ENCODE measurements at regions not wholly inside any gene's neighbourhood (a gene's known extent, or its start where the extent isn't known, plus 50 kb on each side); places are given as distances from the start of the nearest gene placed in this dataset.

DNA sequence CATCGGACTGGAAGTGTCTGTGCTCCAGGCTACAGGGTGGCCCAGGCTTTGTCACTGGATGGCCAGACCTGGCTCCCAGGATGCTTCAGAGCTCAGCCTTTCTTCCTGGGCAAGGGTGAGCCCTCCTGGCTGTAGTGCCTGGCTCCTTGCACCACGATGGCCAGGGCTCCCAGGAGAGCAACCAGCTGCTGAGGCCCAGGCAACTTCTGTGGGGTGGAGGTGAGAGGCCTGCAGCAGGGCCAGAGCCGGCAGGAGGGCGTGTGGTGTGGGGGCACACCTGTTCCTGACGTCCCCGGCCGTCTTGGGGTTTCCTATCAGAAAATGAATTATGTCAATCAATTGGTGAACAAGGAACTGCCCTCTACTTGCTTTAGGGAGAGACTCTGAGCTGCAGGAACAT, 82.1 kb downstream of the DHCR7 start:
- no peak for DNase-seq (ENCODE audit: low spot score in 2 of 2)
- TF ChIP-seq, protein P1, sequence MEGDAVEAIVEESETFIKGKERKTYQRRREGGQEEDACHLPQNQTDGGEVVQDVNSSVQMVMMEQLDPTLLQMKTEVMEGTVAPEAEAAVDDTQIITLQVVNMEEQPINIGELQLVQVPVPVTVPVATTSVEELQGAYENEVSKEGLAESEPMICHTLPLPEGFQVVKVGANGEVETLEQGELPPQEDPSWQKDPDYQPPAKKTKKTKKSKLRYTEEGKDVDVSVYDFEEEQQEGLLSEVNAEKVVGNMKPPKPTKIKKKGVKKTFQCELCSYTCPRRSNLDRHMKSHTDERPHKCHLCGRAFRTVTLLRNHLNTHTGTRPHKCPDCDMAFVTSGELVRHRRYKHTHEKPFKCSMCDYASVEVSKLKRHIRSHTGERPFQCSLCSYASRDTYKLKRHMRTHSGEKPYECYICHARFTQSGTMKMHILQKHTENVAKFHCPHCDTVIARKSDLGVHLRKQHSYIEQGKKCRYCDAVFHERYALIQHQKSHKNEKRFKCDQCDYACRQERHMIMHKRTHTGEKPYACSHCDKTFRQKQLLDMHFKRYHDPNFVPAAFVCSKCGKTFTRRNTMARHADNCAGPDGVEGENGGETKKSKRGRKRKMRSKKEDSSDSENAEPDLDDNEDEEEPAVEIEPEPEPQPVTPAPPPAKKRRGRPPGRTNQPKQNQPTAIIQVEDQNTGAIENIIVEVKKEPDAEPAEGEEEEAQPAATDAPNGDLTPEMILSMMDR (IDR thresholded peaks at IDR 0.05) = no peak
- no peak for TF ChIP-seq POLR2A (IDR thresholded peaks at IDR 0.05)
- intact Hi-C loops (cut with DNase I; ENCODE audit: low total_unique reads) = no loop called here
- no peak overlapping the region for H3K4me3 ChIP-seq (ENCODE audit: low read depth, poor library complexity, severe bottlenecking)
- 63 to 79% methylated on average over 4 to 7 of the region's 7 CpGs for WGBS, 2 donors

DNA sequence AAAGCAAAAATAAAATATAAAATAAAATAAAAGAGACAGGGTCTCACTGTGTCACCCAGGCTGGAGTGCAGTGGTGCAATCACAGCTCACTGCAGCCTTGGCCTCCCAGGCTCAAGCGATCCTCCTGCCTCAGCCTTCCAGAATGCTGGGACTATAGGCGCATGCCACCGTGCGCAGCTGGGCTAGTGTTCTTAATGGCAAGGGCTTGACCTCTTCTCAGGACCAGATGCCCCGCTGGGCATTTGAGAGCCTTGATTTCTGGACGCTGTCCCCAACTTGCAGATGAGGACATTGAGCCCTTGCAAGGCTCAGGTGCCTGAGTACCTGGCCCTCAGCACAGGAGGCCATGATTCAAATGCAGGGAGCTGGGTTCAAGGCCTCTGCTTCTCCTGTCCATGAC, 82.6 kb downstream of the DHCR7 start:
- WGBS, 2 donors = 87 to 88% methylated on average over 6 of the region's 6 CpGs
- no peak for DNase-seq (ENCODE audit: low spot score in 2 of 2)
- TF ChIP-seq, protein P1 (IDR thresholded peaks at IDR 0.05) = no peak
- TF ChIP-seq POLR2A (IDR thresholded peaks at IDR 0.05) = no peak
- no peak overlapping the region for H3K4me3 ChIP-seq (ENCODE audit: low read depth, poor library complexity, severe bottlenecking)
- intact Hi-C loops (cut with DNase I; ENCODE audit: low total_unique reads) = no loop called here

DNA sequence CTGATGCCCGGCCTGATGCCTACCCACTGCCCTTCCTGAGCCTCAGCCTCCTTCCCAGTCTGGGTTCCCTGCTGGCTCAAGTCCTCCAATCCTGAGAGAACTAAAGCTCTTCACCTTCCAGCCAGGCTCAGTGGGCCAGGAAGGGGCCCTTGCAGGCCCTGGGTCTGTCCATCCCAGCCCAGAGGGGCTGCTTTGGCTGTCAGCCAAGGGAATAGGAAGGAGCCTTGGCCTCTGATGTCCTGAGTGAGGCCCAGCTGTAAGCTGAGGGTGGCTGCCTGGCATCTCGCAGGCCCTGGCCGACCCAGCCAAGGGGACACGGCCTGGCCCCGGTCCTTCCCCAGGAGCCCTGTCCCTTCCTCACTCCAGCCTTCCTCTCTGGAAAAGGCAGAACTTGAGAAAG, 83.4 kb downstream of the DHCR7 start:
- intact Hi-C loops (cut with DNase I; ENCODE audit: low total_unique reads) = no loop called here
- no peak for TF ChIP-seq POLR2A (IDR thresholded peaks at IDR 0.05)
- TF ChIP-seq, protein P1 (IDR thresholded peaks at IDR 0.05) = no peak
- 89 to 98% methylated on average over 5 of the region's 5 CpGs for WGBS, 2 donors
- DNase-seq (ENCODE audit: low spot score in 2 of 2) = no peak
- H3K4me3 ChIP-seq (ENCODE audit: low read depth, poor library complexity, severe bottlenecking) = no peak overlapping the region

DNA sequence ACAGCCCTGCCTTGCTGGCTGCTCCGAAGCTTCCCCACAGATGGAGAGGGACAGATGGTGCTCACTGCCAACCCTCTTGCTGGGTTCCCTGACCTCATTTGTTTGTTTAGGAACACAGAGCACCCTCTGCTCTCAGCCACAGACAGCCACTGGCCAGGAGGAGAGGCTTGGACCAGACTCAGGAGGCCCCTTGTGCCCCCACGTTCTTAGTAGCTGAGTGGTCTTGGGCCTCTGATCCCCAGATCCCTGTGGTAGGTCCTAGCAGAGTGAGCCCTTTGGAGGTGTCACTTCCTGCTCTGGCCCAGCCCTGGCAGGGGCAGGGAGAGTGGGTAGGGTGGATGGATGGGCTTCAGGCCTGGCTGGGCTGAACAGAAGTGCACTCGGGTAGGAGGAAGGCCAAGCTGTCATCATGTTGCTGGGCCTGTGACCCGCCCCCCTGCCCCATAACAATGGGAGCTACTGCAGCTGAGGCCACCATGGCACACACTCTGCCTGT, 84.0 kb downstream of the DHCR7 start:
- TF ChIP-seq, protein P1 (IDR thresholded peaks at IDR 0.05) = no peak
- no peak for TF ChIP-seq POLR2A (IDR thresholded peaks at IDR 0.05)
- intact Hi-C loops (cut with DNase I; ENCODE audit: low total_unique reads) = no loop called here
- no peak overlapping the region for H3K4me3 ChIP-seq (ENCODE audit: low read depth, poor library complexity, severe bottlenecking)
- WGBS, 2 donors = 68 to 75% methylated on average over 4 of the region's 4 CpGs
- no peak for DNase-seq (ENCODE audit: low spot score in 2 of 2)

DNA sequence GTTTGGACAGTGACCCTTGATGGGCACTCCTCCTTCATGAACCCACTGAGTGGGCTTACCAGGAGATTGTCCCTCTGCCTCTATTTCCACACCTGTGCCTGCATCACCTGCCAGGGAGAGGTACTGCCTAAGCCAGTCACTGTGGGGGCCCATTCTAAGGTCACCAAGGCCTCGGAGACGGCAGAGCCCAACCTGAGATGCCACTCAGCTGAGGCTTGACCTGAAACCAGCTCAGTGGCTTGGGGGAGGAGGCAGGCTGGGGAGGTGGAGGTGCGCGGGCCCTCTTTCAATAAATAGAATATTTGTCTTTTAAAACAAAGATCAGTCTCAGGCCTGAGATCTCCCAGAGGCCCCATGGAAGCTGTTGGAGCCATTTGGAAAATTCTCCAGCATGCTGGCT, 84.5 kb downstream of the DHCR7 start:
- TF ChIP-seq, protein P1 (IDR thresholded peaks at IDR 0.05) = no peak
- TF ChIP-seq POLR2A (IDR thresholded peaks at IDR 0.05) = no peak
- DNase-seq (ENCODE audit: low spot score in 2 of 2) = no peak
- H3K4me3 ChIP-seq (ENCODE audit: low read depth, poor library complexity, severe bottlenecking) = no peak overlapping the region
- intact Hi-C loops (cut with DNase I; ENCODE audit: low total_unique reads) = no loop called here
- 92 to 95% methylated on average over 4 of the region's 4 CpGs for WGBS, 2 donors

DNA sequence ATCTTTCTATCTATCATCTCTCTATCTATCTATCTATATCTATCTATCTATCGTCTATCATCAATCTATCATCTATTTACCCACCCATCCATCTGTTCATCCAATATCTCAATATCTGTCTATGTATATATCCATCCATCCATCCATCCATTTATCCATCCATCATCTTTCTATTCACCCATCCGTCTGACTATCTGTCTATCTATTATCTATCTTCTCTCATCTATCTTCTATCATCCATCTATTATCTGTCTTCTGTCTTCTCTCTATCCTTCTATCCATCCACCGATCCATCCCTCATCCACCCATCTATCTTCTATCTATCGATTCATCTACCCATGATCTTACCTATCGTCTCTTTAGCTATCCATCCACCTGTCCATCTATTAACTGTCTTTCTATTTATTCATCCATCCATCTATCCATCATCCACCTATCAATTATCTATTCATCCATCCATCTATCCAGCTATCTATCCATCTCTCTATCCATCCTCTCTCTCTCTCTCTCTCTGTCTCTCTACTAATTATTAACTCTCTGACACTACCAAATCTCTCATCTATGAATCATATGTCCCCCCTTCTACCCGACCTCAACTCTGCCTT, 89.1 kb downstream of the DHCR7 start:
- TF ChIP-seq, protein P1 (IDR thresholded peaks at IDR 0.05) = no peak
- TF ChIP-seq POLR2A (IDR thresholded peaks at IDR 0.05) = no peak
- intact Hi-C loops (cut with DNase I; ENCODE audit: low total_unique reads) = no loop called here
- DNase-seq (ENCODE audit: low spot score in 2 of 2) = no peak
- 86 to 89% methylated on average over 6 of the region's 6 CpGs for WGBS, 2 donors
- no peak overlapping the region for H3K4me3 ChIP-seq (ENCODE audit: low read depth, poor library complexity, severe bottlenecking)
